B cell (primary cell): ENCODE measurements at regions not wholly inside any gene's neighbourhood (a gene's known extent, or its start where the extent isn't known, plus 50 kb on each side); places are given as distances from the start of the nearest gene placed in this dataset.

Source experiments
- CTCF ChIP-seq: fragments of 200-600 bp; IDR thresholded peaks from one replicate; pipeline ENCODE4 v1.8.0; 2022; ENCODE audit warnings: antibody characterized with exemption, mild to moderate bottlenecking
- EZH2 ChIP-seq: IDR thresholded peaks from 2 replicates; pipeline ENCODE4 v1.6.1; 2012; ENCODE audit warnings: borderline replicate concordance, low read depth, mild to moderate bottlenecking, moderate library complexity, low read length; ENCODE audit not compliant: insufficient read depth, poor library complexity, severe bottlenecking

- TF ChIP-seq EZH2 (no peak), CTCF (no peak)
Measured at GRCh38 chr1:55604179-55604578, 389.0 kb upstream of the USP24 start.
